Panc1 (cell line): ENCODE measurements at regions not wholly inside any gene's neighbourhood (a gene's known extent, or its start where the extent isn't known, plus 50 kb on each side); places are given as distances from the start of the nearest gene placed in this dataset.
A peak's percentile ranks its signal among the peaks of the same experiment; 100 is the strongest.

Experiments used
- ATAC-seq: fragments of 200-7000 bp; cut with Tn5 transposase; 2 replicates; pipeline ENCODE4 v1.9.1; 2020; ENCODE audit warnings: mild to moderate bottlenecking, moderate library complexity
- BruUV-seq: library from RNA; stranded (reverse); fragments of 400-500 nt; replicated peaks from 2 replicates; lab custom pipeline; 2021; lab: Mats Ljungman, UMichigan
- CTCF ChIA-PET: fragments of 300-600 bp; sonication (Branson Sonifier 250); formaldehyde crosslinking; loops from one replicate; lab custom pipeline; 2022; ENCODE audit warnings: antibody characterized with exemption; lab: Charles Lee
- POLR2A ChIA-PET: fragments of 300-600 bp; sonication (Branson Sonifier 250); formaldehyde crosslinking; loops from one replicate; lab custom pipeline; 2022; ENCODE audit warnings: antibody characterized with exemption; lab: Charles Lee
- DNase-seq: peaks from one replicate; pipeline ENCODE4 v3.0.0-alpha.2; 2010; ENCODE audit warnings: low read depth, low spot score
- H3K27ac ChIP-seq: 2 replicates; pipeline ENCODE4 v1.5.1; 2011; ENCODE audit warnings: mild to moderate bottlenecking, low read length, inconsistent platforms
- H3K27me3 ChIP-seq: fragments of 200-500 bp; sonication (Bioruptor generic); 2 replicates; pipeline ENCODE4 v1.6.0; 2014; ENCODE audit warnings: low read length, inconsistent platforms; ENCODE audit not compliant: control insufficient read depth, insufficient read depth
- H3K36me3 ChIP-seq: fragments of 200-500 bp; sonication (Bioruptor generic); 2 replicates; pipeline ENCODE4 v1.5.1; 2014; ENCODE audit warnings: inconsistent platforms, mild to moderate bottlenecking, low read length, moderate library complexity; ENCODE audit not compliant: control insufficient read depth, insufficient read depth
- H3K4me1 ChIP-seq: 2 replicates; pipeline ENCODE4 v1.5.1; 2011; ENCODE audit warnings: inconsistent platforms, mild to moderate bottlenecking, low read length, moderate library complexity; ENCODE audit not compliant: control insufficient read depth, insufficient read depth
- H3K4me3 ChIP-seq, 2 experiments: 2 replicates each; pipeline ENCODE4 v1.5.1; 2011 to 2012; ENCODE audit warnings: low read depth in 2 of 2, low read length in 2 of 2, mild to moderate bottlenecking in 2 of 2, inconsistent platforms in 1 of 2, moderate library complexity in 1 of 2
- H3K9me3 ChIP-seq: fragments of 200-500 bp; sonication (Bioruptor generic); 2 replicates; pipeline ENCODE4 v1.5.1; 2014; ENCODE audit warnings: low read depth, mild to moderate bottlenecking, inconsistent platforms, low read length, moderate library complexity; ENCODE audit not compliant: control insufficient read depth, insufficient read depth
- CTCF ChIP-seq: fragments of 450-650 bp; IDR thresholded peaks from 2 replicates; pipeline ENCODE4 v1.5.1; 2017; ENCODE audit warnings: mild to moderate bottlenecking
- POLR2AphosphoS5 ChIP-seq: IDR thresholded peaks from 2 replicates; pipeline ENCODE4 v1.6.1; 2012; ENCODE audit warnings: mild to moderate bottlenecking, low read depth, low read length, moderate library complexity
- SIN3A ChIP-seq: IDR thresholded peaks from 2 replicates; pipeline ENCODE4 v1.6.1; 2012; ENCODE audit warnings: low read depth, mild to moderate bottlenecking, low read length, moderate library complexity, borderline replicate concordance; ENCODE audit not compliant: insufficient read depth
- TCF7L2 ChIP-seq: IDR thresholded peaks from 2 replicates; pipeline ENCODE4 v1.6.1; 2011; ENCODE audit warnings: mild to moderate bottlenecking, low read depth, low read length, inconsistent platforms
- in situ Hi-C: cut with HindIII; loops from 2 replicates; pipeline ENCODE4 v1.10.0; 2016; ENCODE audit warnings: low sequenced_read_pairs, low pct_unique_long_range_greater_than_20kb
- intact Hi-C: fragments of 100-400 bp; cut with micrococcal nuclease; formaldehyde crosslinking; loops from one replicate; pipeline ENCODE4 v1.10.0; 2022; ENCODE audit not compliant: unreplicated experiment
- TF ChIP-seq, protein P1 (sequence below), 2 experiments: IDR thresholded peaks; 2 replicates each; pipeline ENCODE4 v1.6.1; 2011 to 2012; ENCODE audit warnings: low read depth in 2 of 2, control low read depth in 1 of 2, low read length in 1 of 2, mild to moderate bottlenecking in 1 of 2, moderate library complexity in 1 of 2; ENCODE audit not compliant: insufficient read depth in 1 of 2

GRCh38 chr2:239595726-239596125 is 194.9 kb upstream of the HDAC4 start:
- intact Hi-C loops (no loop called here), in situ Hi-C loops (no loop called here)
- Histone ChIP-seq H3K4me3 (no peak overlapping the region), H3K36me3 (no peaks in the 10 kb centered on the region), H3K9me3 (no peaks in the 10 kb centered on the region), H3K27me3 (no peaks in the 10 kb centered on the region), H3K4me1 (no peaks in the 10 kb centered on the region), H3K27ac (no peak overlapping the region)
- ATAC-seq (no peak), DNase-seq (no peak)
- CTCF ChIA-PET = no interaction called here
- no TSS peak for BruUV-seq
- POLR2A ChIA-PET = no interaction called here
- TF ChIP-seq CTCF (no peak), TCF7L2 (no peak), POLR2AphosphoS5 (no peak), SIN3A (no peak)
- TF ChIP-seq, protein P1, sequence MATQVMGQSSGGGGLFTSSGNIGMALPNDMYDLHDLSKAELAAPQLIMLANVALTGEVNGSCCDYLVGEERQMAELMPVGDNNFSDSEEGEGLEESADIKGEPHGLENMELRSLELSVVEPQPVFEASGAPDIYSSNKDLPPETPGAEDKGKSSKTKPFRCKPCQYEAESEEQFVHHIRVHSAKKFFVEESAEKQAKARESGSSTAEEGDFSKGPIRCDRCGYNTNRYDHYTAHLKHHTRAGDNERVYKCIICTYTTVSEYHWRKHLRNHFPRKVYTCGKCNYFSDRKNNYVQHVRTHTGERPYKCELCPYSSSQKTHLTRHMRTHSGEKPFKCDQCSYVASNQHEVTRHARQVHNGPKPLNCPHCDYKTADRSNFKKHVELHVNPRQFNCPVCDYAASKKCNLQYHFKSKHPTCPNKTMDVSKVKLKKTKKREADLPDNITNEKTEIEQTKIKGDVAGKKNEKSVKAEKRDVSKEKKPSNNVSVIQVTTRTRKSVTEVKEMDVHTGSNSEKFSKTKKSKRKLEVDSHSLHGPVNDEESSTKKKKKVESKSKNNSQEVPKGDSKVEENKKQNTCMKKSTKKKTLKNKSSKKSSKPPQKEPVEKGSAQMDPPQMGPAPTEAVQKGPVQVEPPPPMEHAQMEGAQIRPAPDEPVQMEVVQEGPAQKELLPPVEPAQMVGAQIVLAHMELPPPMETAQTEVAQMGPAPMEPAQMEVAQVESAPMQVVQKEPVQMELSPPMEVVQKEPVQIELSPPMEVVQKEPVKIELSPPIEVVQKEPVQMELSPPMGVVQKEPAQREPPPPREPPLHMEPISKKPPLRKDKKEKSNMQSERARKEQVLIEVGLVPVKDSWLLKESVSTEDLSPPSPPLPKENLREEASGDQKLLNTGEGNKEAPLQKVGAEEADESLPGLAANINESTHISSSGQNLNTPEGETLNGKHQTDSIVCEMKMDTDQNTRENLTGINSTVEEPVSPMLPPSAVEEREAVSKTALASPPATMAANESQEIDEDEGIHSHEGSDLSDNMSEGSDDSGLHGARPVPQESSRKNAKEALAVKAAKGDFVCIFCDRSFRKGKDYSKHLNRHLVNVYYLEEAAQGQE (IDR thresholded peaks at IDR 0.05; ENCODE audit: insufficient read depth in 1 of 2, low read depth in 2 of 2, low read length in 1 of 2) = no peak

DNA sequence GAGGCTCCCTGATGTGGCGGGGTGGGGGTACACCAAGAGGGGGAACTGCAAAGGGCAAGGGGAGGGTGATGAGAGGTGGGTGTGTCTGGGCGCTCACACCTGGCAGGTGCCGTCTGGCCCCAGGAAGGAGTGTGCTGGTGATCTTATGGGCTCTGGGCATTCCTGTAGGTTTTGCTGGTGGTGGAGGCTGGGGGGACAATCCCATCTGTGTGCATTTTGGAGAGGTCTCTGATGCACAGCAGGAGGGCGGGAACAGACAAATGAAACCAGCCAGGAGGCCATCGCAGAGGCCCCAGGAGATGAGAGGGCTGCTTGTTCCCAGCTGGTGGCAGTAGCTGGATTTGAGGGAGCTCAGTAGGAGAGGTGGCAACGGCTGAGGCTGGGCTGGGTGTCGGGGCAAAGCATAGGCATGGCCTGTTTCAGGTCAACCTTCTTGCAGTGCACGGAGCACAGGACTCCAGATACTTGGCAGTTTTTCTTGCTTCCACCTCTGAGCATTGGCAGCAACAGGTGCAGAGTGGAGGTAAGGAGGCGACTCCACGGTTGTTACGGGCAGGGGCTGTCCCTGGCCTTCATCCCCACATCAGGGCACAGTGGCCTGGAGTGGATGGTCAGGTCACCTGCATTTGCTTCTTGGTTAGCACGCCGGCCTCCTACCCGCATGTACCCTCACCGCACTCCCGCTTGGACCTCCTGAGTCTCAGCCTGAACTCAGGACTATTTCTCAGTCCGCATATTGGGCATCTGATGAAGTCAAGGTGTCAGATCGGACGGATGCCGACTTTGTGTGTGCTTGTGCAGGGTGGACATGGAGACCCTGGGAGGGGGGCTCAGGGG is 194.2 kb upstream of the HDAC4 start:
- in situ Hi-C loops (no loop called here), intact Hi-C loops (no loop called here)
- POLR2A ChIA-PET = no interaction called here
- no peak overlapping the region for H3K4me3 ChIP-seq
- BruUV-seq = no TSS peak
- CTCF ChIA-PET = no interaction called here
- peak; percentile 58 for ATAC-seq
- no peak for TF ChIP-seq POLR2AphosphoS5
- no peak for TF ChIP-seq SIN3A
- TF ChIP-seq, protein P1 (IDR thresholded peaks at IDR 0.05; ENCODE audit: insufficient read depth in 1 of 2, low read depth in 2 of 2, low read length in 1 of 2) = no peak
- no peak for TF ChIP-seq TCF7L2
- TF ChIP-seq CTCF = no peak
- H3K4me1 ChIP-seq = no peaks in the 10 kb centered on the region
- no peaks in the 10 kb centered on the region for H3K9me3 ChIP-seq
- no peak for DNase-seq
- no peaks in the 10 kb centered on the region for H3K27me3 ChIP-seq
- H3K36me3 ChIP-seq = no peaks in the 10 kb centered on the region
- no peak overlapping the region for H3K27ac ChIP-seq
